ENCODE measurements at regions not wholly inside any gene's neighbourhood (a gene's known extent, or its start where the extent isn't known, plus 50 kb on each side); places are given as distances from the start of the nearest gene placed in this dataset.
"Not testable (repeated sequence)": the region's sequence is repeated elsewhere in the genome, so short reads cannot be mapped to it uniquely, and the experiment has no call there.

- no peak for DNase-seq (ENCODE audit: low spot score)
These were observed 109.6 kb upstream of the ALKAL2 start for GRCh38 chr2:397521-397920.

DNA sequence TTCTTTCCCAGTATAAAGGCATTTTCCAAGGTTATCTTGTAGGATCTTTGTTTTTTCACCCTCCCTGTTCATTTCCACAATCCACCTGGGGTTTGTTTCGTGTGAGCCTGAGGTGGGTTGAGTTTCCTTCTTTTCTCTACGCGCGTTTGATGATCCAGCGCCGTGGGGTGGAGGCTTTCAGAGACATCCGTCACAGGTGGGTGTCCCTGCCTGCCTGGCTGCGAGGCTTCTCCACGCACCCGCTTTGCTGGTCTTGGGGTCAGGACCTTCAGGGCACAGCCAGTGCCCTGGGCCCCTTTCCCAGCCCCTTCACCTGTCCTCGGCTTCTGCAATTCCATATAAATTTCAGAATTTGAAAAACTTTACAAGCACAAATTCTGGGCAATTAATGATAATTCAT, 109.0 kb upstream of the ALKAL2 start:
- DNase-seq (ENCODE audit: low spot score) = no peak

GRCh38 chr2:395886-396285, 108.0 kb upstream of the ALKAL2 start:
- no peak for DNase-seq (ENCODE audit: low spot score)

- peak; percentile 80 for DNase-seq (ENCODE audit: low spot score)
These were observed 106.1 kb upstream of the ALKAL2 start for GRCh38 chr2:393711-394696.

- DNase-seq (ENCODE audit: low spot score) = no peak
These were observed 105.0 kb upstream of the ALKAL2 start for GRCh38 chr2:392926-393280.

DNA sequence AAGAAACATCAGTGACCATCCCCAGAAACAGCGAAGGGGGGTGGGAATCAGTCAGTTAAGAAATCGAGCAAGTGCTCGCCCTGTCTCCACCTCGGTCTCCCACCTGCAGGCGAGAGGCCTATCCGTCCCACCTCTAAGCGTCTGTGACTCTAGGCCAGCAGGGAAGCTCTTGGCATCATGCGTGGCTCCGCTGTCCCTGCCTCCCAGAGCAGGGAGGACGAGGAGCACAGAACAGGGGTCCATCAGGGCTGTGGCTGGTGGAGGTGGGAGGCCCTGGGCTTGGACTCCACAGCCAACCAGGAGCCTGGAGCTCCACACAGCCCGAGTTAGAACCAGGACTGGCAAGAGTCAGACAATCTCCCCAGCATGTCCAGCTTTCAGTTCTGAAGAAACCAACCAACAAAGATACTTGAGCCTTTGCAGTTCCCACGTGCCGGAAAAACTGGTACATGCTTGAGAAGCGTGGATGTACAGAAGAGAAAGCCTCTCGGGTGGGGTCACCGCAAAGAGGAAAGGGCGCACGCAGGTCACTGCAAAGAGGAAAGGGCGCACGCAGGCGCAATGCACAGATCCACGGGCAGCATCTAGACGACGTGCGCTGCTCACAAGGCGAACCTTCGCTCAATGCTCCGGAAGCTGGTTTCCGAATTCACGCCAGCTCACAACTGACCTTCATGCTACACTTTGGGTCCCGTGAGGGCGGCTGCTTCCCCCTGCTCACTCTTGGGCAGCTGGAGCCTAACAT, 104.5 kb upstream of the ALKAL2 start:
- no peak for DNase-seq (ENCODE audit: low spot score)

DNA sequence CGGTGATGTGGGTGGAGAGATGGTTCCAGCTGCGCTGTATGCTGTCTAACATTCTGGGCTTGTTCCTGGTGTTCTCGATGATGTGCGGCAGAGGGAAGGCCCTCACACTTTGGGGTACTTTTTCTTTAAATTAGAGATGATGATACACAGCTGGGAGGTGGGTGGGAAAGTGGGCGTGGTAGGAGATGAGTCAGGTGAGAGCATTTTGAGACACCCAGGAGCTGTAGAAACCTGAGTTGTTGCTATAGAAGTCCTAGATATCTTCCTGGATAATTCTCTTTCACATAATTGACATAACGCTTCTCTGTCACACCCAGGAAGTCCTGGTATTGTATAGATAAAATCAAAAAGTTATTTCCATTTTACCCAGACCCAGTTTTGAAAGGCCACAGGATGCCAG, 103.8 kb upstream of the ALKAL2 start:
- peak; percentile 20 for DNase-seq (ENCODE audit: low spot score)

- DNase-seq (ENCODE audit: low spot score) = no peak
These were observed 103.1 kb upstream of the ALKAL2 start for GRCh38 chr2:390959-391358.

DNA sequence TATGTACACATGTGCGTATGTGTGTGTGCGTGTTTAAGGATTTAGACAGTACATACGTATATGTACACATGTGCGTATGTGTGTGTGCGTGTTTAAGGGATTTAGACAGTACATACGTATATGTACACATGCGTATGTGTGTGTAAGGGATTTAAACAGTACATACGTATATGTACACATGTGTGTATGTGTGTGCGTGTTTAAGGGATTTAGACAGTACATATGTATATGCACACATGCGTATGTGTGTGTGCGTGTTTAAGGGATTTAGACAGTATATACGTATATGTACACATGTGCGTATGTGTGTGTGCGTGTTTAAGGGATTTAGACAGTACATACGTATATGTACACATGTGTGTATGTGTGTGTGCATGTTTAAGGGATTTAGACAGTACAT, 102.1 kb upstream of the ALKAL2 start:
- not testable (repeated sequence) for DNase-seq (ENCODE audit: low spot score)

- DNase-seq (ENCODE audit: low spot score) = not testable (repeated sequence)
These were observed 100.9 kb upstream of the ALKAL2 start for GRCh38 chr2:388752-389151.

GRCh38 chr2:387980-388421, 100.1 kb upstream of the ALKAL2 start:
- DNase-seq (ENCODE audit: low spot score) = no peak

DNA sequence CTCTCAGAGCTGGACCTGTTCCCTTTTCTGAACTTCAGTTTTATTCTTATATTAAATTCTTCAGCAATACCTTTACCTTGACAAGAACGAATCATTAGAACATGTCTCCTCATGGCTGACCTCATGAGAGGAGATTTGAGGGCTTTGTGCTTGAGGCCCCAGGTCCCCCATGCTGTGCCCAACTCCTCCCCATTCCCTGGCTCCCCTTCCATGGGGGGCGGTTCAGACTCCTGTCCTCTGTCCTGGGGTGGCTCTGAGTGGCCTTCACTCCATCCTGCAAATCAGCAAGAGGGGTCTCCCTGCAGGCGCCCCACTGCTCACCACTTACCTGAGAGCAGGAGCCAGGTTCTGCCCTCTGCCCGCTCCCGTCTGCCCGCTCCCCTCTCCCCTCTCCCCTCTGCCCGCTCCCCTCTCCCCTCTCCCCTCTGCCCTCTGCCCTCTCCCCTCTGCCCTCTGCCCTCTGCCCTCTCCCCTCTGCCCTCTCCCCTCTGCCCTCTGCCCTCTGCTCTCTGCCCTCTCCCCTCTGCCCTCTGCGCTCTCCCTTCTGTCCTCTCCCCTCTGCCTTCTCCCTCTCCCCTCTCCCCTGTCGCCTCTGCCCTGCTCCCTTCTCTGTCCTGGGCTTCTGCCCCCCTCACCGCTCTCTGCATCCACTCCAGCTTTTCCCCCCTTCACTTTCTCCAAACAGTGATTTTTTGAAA, 98.7 kb upstream of the ALKAL2 start:
- no peak for DNase-seq (ENCODE audit: low spot score)

- no peak for DNase-seq (ENCODE audit: low spot score)
These were observed 97.9 kb upstream of the ALKAL2 start for GRCh38 chr2:385785-386184.

GRCh38 chr2:385061-385460, 97.2 kb upstream of the ALKAL2 start:
- no peak for DNase-seq (ENCODE audit: low spot score)

GRCh38 chr2:383888-384287, 96.0 kb upstream of the ALKAL2 start:
- DNase-seq (ENCODE audit: low spot score) = peak; percentile 64

- no peak for DNase-seq (ENCODE audit: low spot score)
These were observed 95.3 kb upstream of the ALKAL2 start for GRCh38 chr2:383178-383577.

GRCh38 chr2:382728-383022, 94.8 kb upstream of the ALKAL2 start:
- no peak for DNase-seq (ENCODE audit: low spot score)

DNA sequence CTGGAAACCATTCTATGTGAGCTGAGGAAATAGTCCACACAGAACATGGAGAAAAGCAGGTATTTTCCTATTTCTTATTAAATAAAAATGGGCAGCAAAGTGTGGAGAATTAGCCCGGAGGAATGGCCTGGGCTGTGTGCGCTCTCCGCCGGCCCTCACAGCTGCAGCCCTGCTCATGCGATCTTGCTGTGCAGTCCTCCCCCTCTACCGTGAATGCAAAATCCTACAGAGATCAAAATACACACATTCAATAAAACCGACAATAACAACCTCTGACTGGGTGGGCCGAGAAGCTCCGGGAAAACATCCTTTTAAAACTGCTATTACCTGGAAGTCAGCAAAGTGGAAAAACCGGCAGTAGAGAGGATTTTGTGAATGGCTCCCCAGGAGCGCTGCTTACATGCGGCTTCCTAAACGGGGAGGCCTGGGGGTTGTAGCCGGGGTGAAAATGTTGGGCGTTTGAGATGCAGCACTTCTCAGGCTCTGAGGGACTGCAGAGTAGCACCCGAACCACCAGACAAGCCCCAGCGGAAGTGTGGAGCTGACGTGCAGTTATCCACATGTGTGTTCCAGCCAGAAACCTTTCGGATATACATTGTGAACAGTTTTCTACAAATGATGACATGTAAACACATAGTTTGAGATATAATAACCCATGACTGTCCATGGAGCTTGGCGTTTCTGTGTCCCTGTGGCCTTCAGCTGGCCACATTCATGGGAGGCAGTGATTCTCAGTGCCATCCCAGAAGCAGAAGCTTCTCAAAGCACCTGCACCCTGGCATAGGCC, 94.2 kb upstream of the ALKAL2 start:
- DNase-seq (ENCODE audit: low spot score) = no peak

DNA sequence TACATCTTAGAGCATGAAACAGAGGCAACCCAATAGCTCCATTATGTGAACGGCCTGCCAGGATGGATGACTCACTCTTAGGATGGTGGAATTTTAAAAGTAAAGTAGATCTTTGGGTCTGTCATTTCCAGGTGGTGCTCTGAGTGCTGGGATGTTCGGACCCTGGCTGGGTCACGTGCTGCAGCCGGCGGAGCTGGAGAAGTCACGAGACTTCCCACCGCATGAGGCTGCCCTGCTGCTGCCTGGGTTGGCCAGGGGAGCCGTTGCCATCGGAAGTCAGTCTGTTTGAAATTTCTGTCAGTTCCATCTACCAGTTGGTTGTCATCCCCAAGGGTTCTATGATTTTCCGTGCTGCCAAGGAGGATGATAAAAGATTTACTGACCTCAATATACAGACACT, 93.3 kb upstream of the ALKAL2 start:
- DNase-seq (ENCODE audit: low spot score) = peak; percentile 9

DNA sequence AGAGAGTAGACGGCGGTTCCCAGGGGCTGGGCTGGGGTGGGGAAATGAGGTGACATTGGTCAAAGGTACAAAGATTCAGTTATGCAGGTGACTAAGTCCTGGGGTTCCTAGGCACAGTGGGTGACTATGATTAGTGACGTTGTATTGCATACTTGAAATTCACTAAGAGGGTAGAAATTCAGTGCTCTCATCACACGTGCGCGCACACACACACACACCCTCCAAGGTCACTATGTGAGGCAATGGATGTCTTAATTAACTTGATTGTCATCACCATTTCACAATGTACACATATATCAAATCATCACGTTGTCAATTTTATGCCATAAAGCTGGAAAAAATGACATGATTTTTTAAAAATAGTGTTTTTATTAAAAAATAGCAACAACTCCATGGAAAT, 92.9 kb upstream of the ALKAL2 start:
- no peak for DNase-seq (ENCODE audit: low spot score)

- DNase-seq (ENCODE audit: low spot score) = no peak
These were observed 92.3 kb upstream of the ALKAL2 start for GRCh38 chr2:380221-380620.

DNA sequence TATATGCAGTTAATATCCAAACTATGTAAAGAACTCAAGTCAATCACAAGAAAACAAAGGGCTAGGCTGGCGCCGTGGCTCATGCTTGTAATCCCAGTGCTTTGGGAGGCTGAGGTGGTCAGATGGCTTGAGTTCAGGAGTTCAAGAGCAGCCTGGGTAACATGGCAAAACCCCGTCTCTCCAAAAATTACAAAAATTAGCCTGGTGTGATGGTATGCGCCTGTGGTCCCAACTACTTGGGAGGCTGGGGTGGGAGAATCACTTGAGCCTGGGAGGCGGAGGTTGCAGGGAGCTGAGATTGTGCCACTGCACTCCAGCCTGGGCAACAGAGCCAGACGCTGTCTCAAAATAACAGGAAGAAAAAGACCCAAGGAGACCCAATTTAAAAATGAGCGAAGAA, 91.9 kb upstream of the ALKAL2 start:
- no peak for DNase-seq (ENCODE audit: low spot score)

Measured in A172 (cell line).